ENCODE measurements at regions not wholly inside any gene's neighbourhood (a gene's known extent, or its start where the extent isn't known, plus 50 kb on each side); places are given as distances from the start of the nearest gene placed in this dataset.

GRCh38 chr2:120995152-120995551, 259.5 kb downstream of the GLI2 start:
- no peak for ATAC-seq
- H3K27ac Mint-ChIP-seq: no peak overlapping the region
- no peaks in the 10 kb centered on the region for H3K27me3 Mint-ChIP-seq
- DNase-seq: peak; percentile 0
- CTCF ChIA-PET: no interaction called here
- H3K4me3 Mint-ChIP-seq: no peak overlapping the region
- no peaks in the 10 kb centered on the region for H3K36me3 Mint-ChIP-seq
- H3K4me1 Mint-ChIP-seq: no peaks in the 10 kb centered on the region
- no peaks in the 10 kb centered on the region for H3K9me3 Mint-ChIP-seq (ENCODE audit: low read depth)

- Mint-ChIP-seq H3K27ac (no peak overlapping the region), H3K4me1 (no peaks in the 10 kb centered on the region), H3K9me3 (ENCODE audit: low read depth) (no peaks in the 10 kb centered on the region), H3K27me3 (no peaks in the 10 kb centered on the region), H3K4me3 (no peak overlapping the region), H3K36me3 (no peaks in the 10 kb centered on the region)
- DNase-seq: peak; percentile 11
- ATAC-seq: no peak
- CTCF ChIA-PET: no interaction called here
Observed at GRCh38 chr2:120995656-120996190, 260.1 kb downstream of the GLI2 start.

- Mint-ChIP-seq H3K4me1 (no peaks in the 10 kb centered on the region), H3K4me3 (no peak overlapping the region), H3K36me3 (no peaks in the 10 kb centered on the region), H3K9me3 (ENCODE audit: low read depth) (no peaks in the 10 kb centered on the region), H3K27ac (no peak overlapping the region), H3K27me3 (no peaks in the 10 kb centered on the region)
- ATAC-seq (no peak), DNase-seq (peak; percentile 29)
- CTCF ChIA-PET: no interaction called here
Observed at GRCh38 chr2:120999377-121000097, 263.9 kb downstream of the GLI2 start.

- no peak overlapping the region for H3K27ac Mint-ChIP-seq
- no peaks in the 10 kb centered on the region for H3K36me3 Mint-ChIP-seq
Observed at GRCh38 chr2:121000804-121001203, 265.1 kb downstream of the GLI2 start.

GRCh38 chr2:121001641-121002040, 266.0 kb downstream of the GLI2 start:
- H3K4me1 Mint-ChIP-seq: no peaks in the 10 kb centered on the region
- H3K27ac Mint-ChIP-seq: no peak overlapping the region
- CTCF ChIA-PET: no interaction called here
- DNase-seq (no peak), ATAC-seq (no peak)
- H3K36me3 Mint-ChIP-seq: no peaks in the 10 kb centered on the region
- H3K9me3 Mint-ChIP-seq (ENCODE audit: low read depth): no peaks in the 10 kb centered on the region
- no peaks in the 10 kb centered on the region for H3K27me3 Mint-ChIP-seq
- no peak overlapping the region for H3K4me3 Mint-ChIP-seq

More at GRCh38 chr2:121000804-121001203, 265.1 kb downstream of the GLI2 start:
- CTCF ChIA-PET: no interaction called here
- no peaks in the 10 kb centered on the region for H3K9me3 Mint-ChIP-seq (ENCODE audit: low read depth)
- no peaks in the 10 kb centered on the region for H3K27me3 Mint-ChIP-seq
- H3K4me1 Mint-ChIP-seq: no peaks in the 10 kb centered on the region
- no peak overlapping the region for H3K4me3 Mint-ChIP-seq
- ATAC-seq: no peak
- peak; percentile 3 for DNase-seq

GRCh38 chr2:121002597-121002996, 266.9 kb downstream of the GLI2 start:
- CTCF ChIA-PET: no interaction called here
- H3K36me3 Mint-ChIP-seq: no peaks in the 10 kb centered on the region
- DNase-seq: peak; percentile 1
- ATAC-seq: no peak
- H3K9me3 Mint-ChIP-seq (ENCODE audit: low read depth): no peaks in the 10 kb centered on the region
- no peaks in the 10 kb centered on the region for H3K27me3 Mint-ChIP-seq
- no peak overlapping the region for H3K27ac Mint-ChIP-seq
- no peaks in the 10 kb centered on the region for H3K4me1 Mint-ChIP-seq
- H3K4me3 Mint-ChIP-seq: no peak overlapping the region

- H3K4me3 Mint-ChIP-seq: no peak overlapping the region
- H3K27me3 Mint-ChIP-seq: no peaks in the 10 kb centered on the region
Observed at GRCh38 chr2:121003391-121003790, 267.7 kb downstream of the GLI2 start.

GRCh38 chr2:121004359-121004758, 268.7 kb downstream of the GLI2 start:
- no peaks in the 10 kb centered on the region for H3K9me3 Mint-ChIP-seq (ENCODE audit: low read depth)
- CTCF ChIA-PET: no interaction called here
- no peaks in the 10 kb centered on the region for H3K27me3 Mint-ChIP-seq
- H3K36me3 Mint-ChIP-seq: no peaks in the 10 kb centered on the region
- ATAC-seq: no peak
- no peak overlapping the region for H3K27ac Mint-ChIP-seq
- peak; percentile 28 for DNase-seq
- H3K4me3 Mint-ChIP-seq: no peak overlapping the region
- H3K4me1 Mint-ChIP-seq: no peaks in the 10 kb centered on the region

More at GRCh38 chr2:121003391-121003790, 267.7 kb downstream of the GLI2 start:
- H3K36me3 Mint-ChIP-seq: no peaks in the 10 kb centered on the region
- H3K9me3 Mint-ChIP-seq (ENCODE audit: low read depth): no peaks in the 10 kb centered on the region
- DNase-seq (no peak), ATAC-seq (no peak)
- CTCF ChIA-PET: no interaction called here
- H3K4me1 Mint-ChIP-seq: no peaks in the 10 kb centered on the region
- H3K27ac Mint-ChIP-seq: no peak overlapping the region

- Mint-ChIP-seq H3K27me3 (no peaks in the 10 kb centered on the region), H3K4me1 (no peaks in the 10 kb centered on the region), H3K36me3 (no peaks in the 10 kb centered on the region), H3K4me3 (no peak overlapping the region), H3K9me3 (ENCODE audit: low read depth) (no peaks in the 10 kb centered on the region), H3K27ac (no peak overlapping the region)
- ATAC-seq (no peak), DNase-seq (peak; percentile 2)
- CTCF ChIA-PET: no interaction called here
Observed at GRCh38 chr2:121004950-121005349, 269.3 kb downstream of the GLI2 start.

GRCh38 chr2:121005453-121005852, 269.8 kb downstream of the GLI2 start:
- CTCF ChIA-PET: no interaction called here

GRCh38 chr2:121006743-121007489, 271.2 kb downstream of the GLI2 start:
- DNase-seq (peak; percentile 8), ATAC-seq (no peak)
- CTCF ChIA-PET: no interaction called here
- Mint-ChIP-seq H3K27me3 (no peaks in the 10 kb centered on the region), H3K4me1 (no peaks in the 10 kb centered on the region), H3K36me3 (no peaks in the 10 kb centered on the region), H3K27ac (no peak overlapping the region), H3K4me3 (no peak overlapping the region), H3K9me3 (ENCODE audit: low read depth) (peaks cover 2% of the 10 kb centered on the region)

More at GRCh38 chr2:121005453-121005852, 269.8 kb downstream of the GLI2 start:
- Mint-ChIP-seq H3K36me3 (no peaks in the 10 kb centered on the region), H3K27me3 (no peaks in the 10 kb centered on the region), H3K4me1 (no peaks in the 10 kb centered on the region), H3K4me3 (no peak overlapping the region), H3K9me3 (ENCODE audit: low read depth) (peaks cover 2% of the 10 kb centered on the region), H3K27ac (no peak overlapping the region)
- no peak for ATAC-seq
- no peak for DNase-seq

GRCh38 chr2:121007490-121007853, 271.8 kb downstream of the GLI2 start:
- no peak for ATAC-seq
- Mint-ChIP-seq H3K9me3 (ENCODE audit: low read depth) (peaks cover 2% of the 10 kb centered on the region), H3K27me3 (no peaks in the 10 kb centered on the region), H3K4me1 (no peaks in the 10 kb centered on the region), H3K4me3 (no peak overlapping the region), H3K36me3 (no peaks in the 10 kb centered on the region), H3K27ac (no peak overlapping the region)
- CTCF ChIA-PET: no interaction called here
- DNase-seq: peak; percentile 21

- H3K4me1 Mint-ChIP-seq: no peaks in the 10 kb centered on the region
- peak; percentile 29 for DNase-seq
- no peaks in the 10 kb centered on the region for H3K27me3 Mint-ChIP-seq
- CTCF ChIA-PET: no interaction called here
- peaks cover 2% of the 10 kb centered on the region for H3K9me3 Mint-ChIP-seq (ENCODE audit: low read depth)
- no peak overlapping the region for H3K27ac Mint-ChIP-seq
- no peaks in the 10 kb centered on the region for H3K36me3 Mint-ChIP-seq
- ATAC-seq: no peak
- H3K4me3 Mint-ChIP-seq: no peak overlapping the region
Observed at GRCh38 chr2:121008975-121009374, 273.3 kb downstream of the GLI2 start.

- Mint-ChIP-seq H3K27me3 (no peaks in the 10 kb centered on the region), H3K36me3 (no peaks in the 10 kb centered on the region), H3K9me3 (ENCODE audit: low read depth) (peaks cover 2% of the 10 kb centered on the region), H3K4me1 (no peaks in the 10 kb centered on the region), H3K4me3 (no peak overlapping the region), H3K27ac (no peak overlapping the region)
- CTCF ChIA-PET: no interaction called here
- ATAC-seq (no peak), DNase-seq (no peak)
Observed at GRCh38 chr2:121010998-121011397, 274.0 kb downstream of the TFCP2L1 start.
